SK-N-SH treated with all-trans-retinoic acid at 6 μM for 48 hours (cell line): ENCODE measurements at regions not wholly inside any gene's neighbourhood (a gene's known extent, or its start where the extent isn't known, plus 50 kb on each side); places are given as distances from the start of the nearest gene placed in this dataset.

Source experiments
- ATAC-seq: fragments of 200-7000 bp; cut with Tn5 transposase; 3 replicates; pipeline ENCODE4 v1.9.1; 2020; ENCODE audit warnings: mild to moderate bottlenecking, moderate library complexity
- ARNTL ChIP-seq: fragments of 450-650 bp; formaldehyde crosslinking; IDR thresholded peaks from 2 replicates; pipeline ENCODE4 v1.5.0; 2020; ENCODE audit warnings: low read depth, mild to moderate bottlenecking, moderate library complexity, borderline replicate concordance
- BACH2 ChIP-seq: fragments of 250-450 bp; sonication (Bioruptor Pico); IDR thresholded peaks from 2 replicates; pipeline ENCODE4 v1.9.0; 2021; ENCODE audit warnings: mild to moderate bottlenecking, borderline replicate concordance
- CREB5 ChIP-seq: fragments of 250-450 bp; sonication (Bioruptor Pico); IDR thresholded peaks from 2 replicates; pipeline ENCODE4 v1.5.1; 2020; ENCODE audit warnings: low read depth, mild to moderate bottlenecking, moderate library complexity
- CSDC2 ChIP-seq: fragments of 250-450 bp; sonication (Bioruptor Pico); IDR thresholded peaks from 2 replicates; pipeline ENCODE4 v1.5.0; 2020; ENCODE audit warnings: mild to moderate bottlenecking, moderate library complexity
- ESRRG ChIP-seq: fragments of 250-450 bp; sonication (Bioruptor Pico); IDR thresholded peaks from 2 replicates; pipeline ENCODE4 v1.6.1; 2021; ENCODE audit warnings: mild to moderate bottlenecking
- GLIS3 ChIP-seq: fragments of 250-450 bp; sonication (Bioruptor Pico); IDR thresholded peaks from 2 replicates; pipeline ENCODE4 v1.5.0; 2020; ENCODE audit warnings: mild to moderate bottlenecking, moderate library complexity
- ISL1 ChIP-seq: fragments of 250-450 bp; sonication (Bioruptor Pico); IDR thresholded peaks from 2 replicates; pipeline ENCODE4 v2.1.2; 2022; ENCODE audit warnings: mild to moderate bottlenecking, moderate library complexity
- OSR1 ChIP-seq: fragments of 250-450 bp; sonication (Bioruptor Pico); IDR thresholded peaks from 2 replicates; pipeline ENCODE4 v1.8.0; 2022; ENCODE audit warnings: moderate library complexity, mild to moderate bottlenecking, inconsistent platforms
- PPARA ChIP-seq: fragments of 250-450 bp; sonication (Bioruptor Pico); IDR thresholded peaks from 2 replicates; pipeline ENCODE4 v1.5.0; 2020; ENCODE audit warnings: mild to moderate bottlenecking, borderline replicate concordance
- RARB ChIP-seq: fragments of 250-450 bp; sonication (Bioruptor Pico); IDR thresholded peaks from 2 replicates; pipeline ENCODE4 v1.8.0; 2021; ENCODE audit warnings: mild to moderate bottlenecking, moderate library complexity
- SNAI2 ChIP-seq: fragments of 250-450 bp; sonication (Bioruptor Pico); IDR thresholded peaks from 2 replicates; pipeline ENCODE4 v1.5.0; 2020; ENCODE audit warnings: mild to moderate bottlenecking, moderate library complexity
- TCF4 ChIP-seq: fragments of 250-450 bp; sonication (Bioruptor Pico); IDR thresholded peaks from 2 replicates; pipeline ENCODE4 v1.8.0; 2021; ENCODE audit warnings: mild to moderate bottlenecking, moderate library complexity, borderline replicate concordance
- TOX ChIP-seq: fragments of 250-450 bp; sonication (Bioruptor Pico); IDR thresholded peaks from 2 replicates; pipeline ENCODE4 v1.8.0; 2021; ENCODE audit warnings: mild to moderate bottlenecking, moderate library complexity, borderline replicate concordance
- ZC3H10 ChIP-seq: fragments of 250-450 bp; sonication (Bioruptor Pico); IDR thresholded peaks from 2 replicates; pipeline ENCODE4 v1.5.1; 2021; ENCODE audit warnings: mild to moderate bottlenecking, moderate library complexity
- ZFP30 ChIP-seq: fragments of 450-650 bp; formaldehyde crosslinking; IDR thresholded peaks from 2 replicates; pipeline ENCODE4 v1.5.0; 2022; ENCODE audit warnings: mild to moderate bottlenecking, moderate library complexity
- ZNF565 ChIP-seq: fragments of 450-650 bp; formaldehyde crosslinking; conservative IDR thresholded peaks from 2 replicates; pipeline ENCODE4 v1.5.0; 2020; ENCODE audit warnings: low read depth, mild to moderate bottlenecking, moderate library complexity
- ZNF8 ChIP-seq: fragments of 450-650 bp; formaldehyde crosslinking; IDR thresholded peaks from 2 replicates; pipeline ENCODE4 v1.5.0; 2020; ENCODE audit warnings: mild to moderate bottlenecking, moderate library complexity
- TF ChIP-seq, protein P1 (sequence below): fragments of 250-450 bp; sonication (Bioruptor Pico); IDR thresholded peaks from 2 replicates; pipeline ENCODE4 v1.8.0; 2020; ENCODE audit warnings: mild to moderate bottlenecking, moderate library complexity, borderline replicate concordance
- TF ChIP-seq, protein P2 (sequence below): fragments of 250-450 bp; sonication (Bioruptor Pico); IDR thresholded peaks from 2 replicates; pipeline ENCODE4 v1.5.0; 2020; ENCODE audit warnings: mild to moderate bottlenecking, moderate library complexity
- TF ChIP-seq, protein P3 (sequence below): fragments of 250-450 bp; sonication (Bioruptor Pico); IDR thresholded peaks from 2 replicates; pipeline ENCODE4 v1.8.0; 2021; ENCODE audit warnings: low read depth, mild to moderate bottlenecking, moderate library complexity, borderline replicate concordance
- TF ChIP-seq, protein P4 (sequence below): fragments of 250-450 bp; sonication (Bioruptor Pico); IDR thresholded peaks from 2 replicates; pipeline ENCODE4 v1.5.1; 2021; ENCODE audit warnings: mild to moderate bottlenecking, moderate library complexity

- ATAC-seq: no peak
- no peak for TF ChIP-seq ARNTL (CRISPR knock-in tag)
- no peak for TF ChIP-seq CREB5
- TF ChIP-seq PPARA (CRISPR knock-in tag): no peak
- TF ChIP-seq, protein P1, sequence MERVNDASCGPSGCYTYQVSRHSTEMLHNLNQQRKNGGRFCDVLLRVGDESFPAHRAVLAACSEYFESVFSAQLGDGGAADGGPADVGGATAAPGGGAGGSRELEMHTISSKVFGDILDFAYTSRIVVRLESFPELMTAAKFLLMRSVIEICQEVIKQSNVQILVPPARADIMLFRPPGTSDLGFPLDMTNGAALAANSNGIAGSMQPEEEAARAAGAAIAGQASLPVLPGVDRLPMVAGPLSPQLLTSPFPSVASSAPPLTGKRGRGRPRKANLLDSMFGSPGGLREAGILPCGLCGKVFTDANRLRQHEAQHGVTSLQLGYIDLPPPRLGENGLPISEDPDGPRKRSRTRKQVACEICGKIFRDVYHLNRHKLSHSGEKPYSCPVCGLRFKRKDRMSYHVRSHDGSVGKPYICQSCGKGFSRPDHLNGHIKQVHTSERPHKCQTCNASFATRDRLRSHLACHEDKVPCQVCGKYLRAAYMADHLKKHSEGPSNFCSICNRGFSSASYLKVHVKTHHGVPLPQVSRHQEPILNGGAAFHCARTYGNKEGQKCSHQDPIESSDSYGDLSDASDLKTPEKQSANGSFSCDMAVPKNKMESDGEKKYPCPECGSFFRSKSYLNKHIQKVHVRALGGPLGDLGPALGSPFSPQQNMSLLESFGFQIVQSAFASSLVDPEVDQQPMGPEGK (CRISPR knock-in tag): no peak
- no peak for TF ChIP-seq TCF4 (CRISPR knock-in tag)
- TF ChIP-seq, protein P2, sequence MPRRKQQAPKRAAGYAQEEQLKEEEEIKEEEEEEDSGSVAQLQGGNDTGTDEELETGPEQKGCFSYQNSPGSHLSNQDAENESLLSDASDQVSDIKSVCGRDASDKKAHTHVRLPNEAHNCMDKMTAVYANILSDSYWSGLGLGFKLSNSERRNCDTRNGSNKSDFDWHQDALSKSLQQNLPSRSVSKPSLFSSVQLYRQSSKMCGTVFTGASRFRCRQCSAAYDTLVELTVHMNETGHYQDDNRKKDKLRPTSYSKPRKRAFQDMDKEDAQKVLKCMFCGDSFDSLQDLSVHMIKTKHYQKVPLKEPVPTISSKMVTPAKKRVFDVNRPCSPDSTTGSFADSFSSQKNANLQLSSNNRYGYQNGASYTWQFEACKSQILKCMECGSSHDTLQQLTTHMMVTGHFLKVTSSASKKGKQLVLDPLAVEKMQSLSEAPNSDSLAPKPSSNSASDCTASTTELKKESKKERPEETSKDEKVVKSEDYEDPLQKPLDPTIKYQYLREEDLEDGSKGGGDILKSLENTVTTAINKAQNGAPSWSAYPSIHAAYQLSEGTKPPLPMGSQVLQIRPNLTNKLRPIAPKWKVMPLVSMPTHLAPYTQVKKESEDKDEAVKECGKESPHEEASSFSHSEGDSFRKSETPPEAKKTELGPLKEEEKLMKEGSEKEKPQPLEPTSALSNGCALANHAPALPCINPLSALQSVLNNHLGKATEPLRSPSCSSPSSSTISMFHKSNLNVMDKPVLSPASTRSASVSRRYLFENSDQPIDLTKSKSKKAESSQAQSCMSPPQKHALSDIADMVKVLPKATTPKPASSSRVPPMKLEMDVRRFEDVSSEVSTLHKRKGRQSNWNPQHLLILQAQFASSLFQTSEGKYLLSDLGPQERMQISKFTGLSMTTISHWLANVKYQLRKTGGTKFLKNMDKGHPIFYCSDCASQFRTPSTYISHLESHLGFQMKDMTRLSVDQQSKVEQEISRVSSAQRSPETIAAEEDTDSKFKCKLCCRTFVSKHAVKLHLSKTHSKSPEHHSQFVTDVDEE (CRISPR knock-in tag): no peak
- no peak for TF ChIP-seq OSR1 (CRISPR knock-in tag)
- no peak for TF ChIP-seq CSDC2
Observed at GRCh38 chr7:11923376-11923930, 91.5 kb upstream of the THSD7A start.

DNA sequence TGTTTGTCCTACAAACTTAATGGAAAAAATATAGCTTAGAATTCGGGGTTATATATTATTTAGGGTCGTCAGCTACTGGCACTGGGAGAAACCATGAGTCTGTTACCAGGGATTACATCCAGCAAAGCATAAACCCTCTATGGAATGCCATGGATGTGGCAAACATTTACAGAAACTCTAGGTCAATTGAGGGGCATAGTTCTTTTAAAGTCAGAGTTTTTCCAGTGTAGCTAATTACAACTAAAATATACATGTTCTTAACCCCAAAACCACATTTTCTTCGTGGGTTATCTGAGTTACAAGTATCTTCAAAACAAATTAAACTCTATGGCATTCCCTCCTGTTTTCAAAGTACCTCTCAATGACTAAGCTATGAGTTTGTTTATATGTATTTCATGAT is 99.3 kb upstream of the THSD7A start:
- TF ChIP-seq CSDC2: no peak
- TF ChIP-seq GLIS3 (CRISPR knock-in tag): no peak
- ATAC-seq: no peak

DNA sequence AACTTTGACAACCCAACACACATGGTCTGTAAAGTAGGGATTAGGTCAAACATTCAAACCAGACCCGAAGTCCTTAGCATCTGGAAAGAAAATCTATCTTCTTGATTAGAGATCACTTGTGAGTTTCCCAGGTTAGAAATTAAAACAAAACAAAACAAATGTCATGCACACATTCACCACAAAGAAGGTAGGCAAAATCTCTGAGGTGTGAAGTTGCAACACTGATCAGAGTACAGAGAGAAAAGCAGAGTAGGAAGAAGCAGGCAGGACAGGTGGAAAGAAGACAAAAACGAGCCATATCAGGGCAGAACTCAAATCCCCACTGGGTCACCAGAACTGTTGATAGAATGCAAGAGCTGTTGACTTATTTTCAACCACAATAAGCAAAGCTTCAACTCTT is 102.8 kb upstream of the THSD7A start:
- no peak for ATAC-seq
- no peak for TF ChIP-seq RARB (CRISPR knock-in tag)
- TF ChIP-seq, protein P3, sequence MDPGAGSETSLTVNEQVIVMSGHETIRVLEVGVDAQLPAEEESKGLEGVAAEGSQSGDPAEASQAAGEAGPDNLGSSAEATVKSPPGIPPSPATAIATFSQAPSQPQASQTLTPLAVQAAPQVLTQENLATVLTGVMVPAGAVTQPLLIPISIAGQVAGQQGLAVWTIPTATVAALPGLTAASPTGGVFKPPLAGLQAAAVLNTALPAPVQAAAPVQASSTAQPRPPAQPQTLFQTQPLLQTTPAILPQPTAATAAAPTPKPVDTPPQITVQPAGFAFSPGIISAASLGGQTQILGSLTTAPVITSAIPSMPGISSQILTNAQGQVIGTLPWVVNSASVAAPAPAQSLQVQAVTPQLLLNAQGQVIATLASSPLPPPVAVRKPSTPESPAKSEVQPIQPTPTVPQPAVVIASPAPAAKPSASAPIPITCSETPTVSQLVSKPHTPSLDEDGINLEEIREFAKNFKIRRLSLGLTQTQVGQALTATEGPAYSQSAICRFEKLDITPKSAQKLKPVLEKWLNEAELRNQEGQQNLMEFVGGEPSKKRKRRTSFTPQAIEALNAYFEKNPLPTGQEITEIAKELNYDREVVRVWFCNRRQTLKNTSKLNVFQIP (CRISPR knock-in tag): no peak
- TF ChIP-seq CREB5: no peak
- TF ChIP-seq GLIS3 (CRISPR knock-in tag): no peak
- TF ChIP-seq, protein P4, sequence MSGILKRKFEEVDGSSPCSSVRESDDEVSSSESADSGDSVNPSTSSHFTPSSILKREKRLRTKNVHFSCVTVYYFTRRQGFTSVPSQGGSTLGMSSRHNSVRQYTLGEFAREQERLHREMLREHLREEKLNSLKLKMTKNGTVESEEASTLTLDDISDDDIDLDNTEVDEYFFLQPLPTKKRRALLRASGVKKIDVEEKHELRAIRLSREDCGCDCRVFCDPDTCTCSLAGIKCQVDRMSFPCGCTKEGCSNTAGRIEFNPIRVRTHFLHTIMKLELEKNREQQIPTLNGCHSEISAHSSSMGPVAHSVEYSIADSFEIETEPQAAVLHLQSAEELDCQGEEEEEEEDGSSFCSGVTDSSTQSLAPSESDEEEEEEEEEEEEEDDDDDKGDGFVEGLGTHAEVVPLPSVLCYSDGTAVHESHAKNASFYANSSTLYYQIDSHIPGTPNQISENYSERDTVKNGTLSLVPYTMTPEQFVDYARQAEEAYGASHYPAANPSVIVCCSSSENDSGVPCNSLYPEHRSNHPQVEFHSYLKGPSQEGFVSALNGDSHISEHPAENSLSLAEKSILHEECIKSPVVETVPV: no peak
- TF ChIP-seq SNAI2 (CRISPR knock-in tag): no peak
- no peak for TF ChIP-seq ZFP30 (CRISPR knock-in tag)
- TF ChIP-seq, protein P1 (CRISPR knock-in tag): no peak
- no peak for TF ChIP-seq PPARA (CRISPR knock-in tag)
- TF ChIP-seq ZC3H10 (CRISPR knock-in tag): no peak
- TF ChIP-seq ISL1 (CRISPR knock-in tag): no peak
- TF ChIP-seq ZNF565: no peak
- TF ChIP-seq TCF4 (CRISPR knock-in tag): no peak
- TF ChIP-seq TOX: no peak
- TF ChIP-seq BACH2 (CRISPR knock-in tag): no peak
- TF ChIP-seq ESRRG (CRISPR knock-in tag): no peak
- no peak for TF ChIP-seq CSDC2
- no peak for TF ChIP-seq OSR1 (CRISPR knock-in tag)
- TF ChIP-seq ZNF8 (CRISPR knock-in tag): no peak
